Stimulated activated CD8-positive, alpha-beta memory T cell treated with anti-CD3 and anti-CD28 coated beads, Interleukin-2, amount 100 ng/mL, for 48 hours (primary cell): ENCODE measurements at regions not wholly inside any gene's neighbourhood (a gene's known extent, or its start where the extent isn't known, plus 50 kb on each side); places are given as distances from the start of the nearest gene placed in this dataset.

ENCODE experiments used
- DNase-seq, 2 donors: peaks; one replicate each; pipeline ENCODE4 v3.0.0-alpha.2; 2020; ENCODE audit warnings: low read depth in 2 of 2

DNA sequence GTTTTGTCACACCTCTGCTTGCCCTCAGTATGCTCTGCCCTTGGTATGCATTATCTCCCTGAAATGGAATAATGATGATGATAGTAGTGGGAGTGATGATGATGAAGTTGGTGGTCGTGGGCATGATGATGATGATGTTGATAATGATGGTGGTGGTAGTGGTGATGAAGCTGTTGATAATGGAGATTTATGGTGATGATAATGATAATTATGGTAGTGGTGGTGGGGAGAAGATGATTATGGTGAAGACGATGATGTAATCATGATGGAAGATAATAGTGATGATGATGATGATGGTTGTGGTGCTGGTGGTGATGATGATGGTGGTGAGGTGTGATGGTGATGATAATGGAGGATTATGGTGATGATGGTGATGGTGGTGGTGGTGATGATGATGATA lies 390.1 kb upstream of the EEF2KMT start:
- no peak for DNase-seq

DNA sequence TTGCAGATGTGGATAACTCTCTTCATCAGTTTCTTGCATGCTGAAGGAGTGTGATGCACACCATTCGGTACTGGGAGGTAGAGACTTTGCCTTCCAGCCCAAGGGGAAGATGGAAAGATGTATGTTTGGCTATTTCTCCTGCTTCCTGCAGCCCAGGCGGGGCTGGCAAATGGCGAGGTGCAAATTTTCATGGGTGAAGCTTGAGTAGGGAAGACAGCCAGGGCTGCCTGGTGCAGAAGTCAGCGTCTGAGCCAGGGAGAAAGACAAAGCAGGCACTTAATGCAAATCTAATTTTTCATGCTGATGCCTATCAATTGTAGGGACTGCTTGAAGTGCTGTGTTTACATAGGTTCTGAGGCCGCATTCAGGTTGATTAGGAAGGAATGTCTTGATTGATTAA lies 384.7 kb upstream of the EEF2KMT start:
- no peak for DNase-seq

DNA sequence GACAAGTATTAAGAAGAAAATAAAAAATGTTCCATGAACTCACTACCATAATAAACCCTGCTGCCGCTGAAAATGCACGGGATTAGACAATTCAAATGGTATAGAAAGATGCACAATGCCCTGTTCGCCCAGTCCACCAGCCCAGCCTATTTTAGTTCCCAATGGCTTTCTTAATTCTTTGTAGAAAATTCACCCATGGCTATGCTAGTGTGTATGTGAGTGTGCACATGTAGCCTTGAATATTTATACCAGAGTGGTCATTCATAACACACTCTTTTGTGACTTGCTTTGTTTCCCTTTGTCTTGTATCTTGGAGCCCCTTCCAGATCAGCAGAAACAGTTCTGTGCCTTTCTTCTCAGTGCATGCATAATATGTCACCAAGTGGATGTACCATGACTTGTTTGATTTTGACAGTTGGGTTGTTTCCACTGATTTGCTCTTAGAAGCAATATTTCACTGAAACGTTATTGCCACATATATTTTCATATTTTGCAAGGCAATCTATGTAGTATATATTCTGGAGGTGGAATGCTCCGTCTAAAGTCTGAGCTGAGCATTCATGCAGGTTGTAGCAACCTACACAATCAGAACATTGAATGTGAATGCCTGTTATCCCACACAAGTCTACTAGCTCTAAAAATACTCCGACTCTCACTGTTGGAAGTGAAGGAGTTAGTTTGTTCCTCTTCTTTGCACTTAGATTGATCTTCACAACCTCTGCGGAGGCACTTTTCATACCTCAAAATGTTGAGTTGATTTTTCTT lies 383.0 kb upstream of the EEF2KMT start:
- no peak for DNase-seq

DNA sequence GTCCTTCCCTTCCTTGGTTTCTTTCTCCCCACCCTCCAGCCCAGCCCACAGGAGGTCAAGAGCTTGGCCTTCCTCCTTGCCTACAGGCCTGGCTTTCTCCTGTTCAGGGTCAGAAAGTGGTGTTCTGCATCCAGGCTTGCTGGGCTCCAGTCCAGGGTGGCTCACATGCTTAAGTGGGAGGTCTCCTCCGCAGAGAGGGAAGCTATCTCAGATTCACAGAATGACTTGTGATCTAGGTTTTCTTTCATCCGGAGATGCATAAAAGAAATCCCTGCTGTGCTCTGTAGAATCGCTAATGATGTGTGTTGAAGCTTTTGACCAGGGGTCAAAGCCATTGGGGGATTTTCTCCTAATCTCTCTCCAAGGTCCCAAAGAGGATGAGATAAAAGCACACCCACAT lies 382.3 kb upstream of the EEF2KMT start:
- DNase-seq, result no peak

DNA sequence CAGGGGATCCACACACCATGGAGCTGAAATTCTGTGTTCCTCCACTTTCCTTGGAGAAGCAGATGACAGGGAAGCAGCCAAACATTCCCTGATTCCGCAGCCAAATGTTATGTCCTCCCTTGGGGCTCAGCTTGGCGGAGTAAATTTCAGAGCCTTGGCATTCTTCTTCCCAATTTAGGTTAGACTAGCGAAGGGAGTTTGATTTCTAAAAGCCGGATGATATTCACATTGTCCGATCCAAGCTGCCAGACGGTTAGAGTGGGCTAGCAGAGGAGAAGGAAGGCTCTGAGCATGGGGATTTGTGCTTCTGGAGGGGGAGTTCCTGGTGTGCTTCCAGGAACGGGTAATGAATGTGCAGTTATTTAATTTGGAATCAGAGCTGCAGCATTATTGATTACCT lies 380.4 kb upstream of the EEF2KMT start:
- no peak for DNase-seq

DNA sequence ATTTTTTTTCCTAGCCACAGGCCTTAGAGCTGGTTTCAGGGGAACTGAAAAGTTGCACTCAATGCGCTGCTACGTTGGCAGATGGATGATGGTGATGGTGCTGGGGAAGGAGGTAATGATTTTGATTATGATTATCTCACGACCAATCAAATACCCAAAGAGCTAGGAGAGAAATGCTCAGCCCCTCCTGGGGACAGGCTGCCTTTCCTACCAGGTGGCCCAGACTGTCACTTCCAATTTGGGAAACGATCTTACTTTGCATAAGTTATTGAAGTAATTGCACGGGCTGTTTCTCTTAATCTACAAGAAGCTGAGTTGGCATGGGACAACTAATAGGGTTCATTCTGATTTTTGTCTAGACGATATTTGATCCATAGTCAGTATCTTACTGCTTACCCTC lies 379.7 kb upstream of the EEF2KMT start:
- no peak for DNase-seq

DNA sequence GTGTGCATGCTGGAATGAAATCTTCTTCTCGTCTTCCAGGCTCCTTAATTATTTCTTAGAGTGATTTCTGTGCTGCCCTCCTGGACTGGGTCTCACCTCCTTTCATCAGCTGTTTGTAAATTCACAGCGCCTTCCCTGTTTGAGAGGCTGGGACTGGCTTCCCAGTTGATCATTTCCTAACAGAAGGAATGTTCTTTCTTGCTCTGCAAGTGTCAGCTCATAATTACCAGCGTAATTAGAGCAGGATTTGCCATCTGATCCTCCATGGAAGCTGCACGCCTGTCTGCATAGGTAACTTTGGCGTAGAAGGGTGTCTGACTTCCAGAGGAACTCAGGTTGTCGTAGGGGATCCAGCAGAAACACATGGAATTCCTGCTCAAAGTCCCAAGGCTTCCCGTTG lies 375.0 kb upstream of the EEF2KMT start:
- no peak for DNase-seq

DNA sequence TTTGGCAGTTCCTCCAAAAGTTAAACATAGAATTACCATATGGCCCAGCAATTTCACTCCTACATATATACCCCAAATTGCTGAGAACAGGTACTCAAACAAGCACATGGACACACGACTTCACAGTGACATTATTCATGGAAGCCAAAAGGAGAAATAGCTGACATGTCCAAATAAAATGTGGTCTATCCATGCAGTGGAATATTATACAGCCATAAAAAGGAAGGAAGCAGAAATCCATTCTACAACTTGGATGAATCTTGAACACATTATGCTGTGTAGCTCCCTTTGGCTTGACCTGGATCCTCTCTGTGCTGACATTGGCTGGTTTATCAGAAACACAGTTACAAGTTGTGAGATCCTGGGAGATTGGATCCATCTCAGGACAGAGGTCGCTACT lies 370.9 kb upstream of the EEF2KMT start:
- DNase-seq, result no peak

DNA sequence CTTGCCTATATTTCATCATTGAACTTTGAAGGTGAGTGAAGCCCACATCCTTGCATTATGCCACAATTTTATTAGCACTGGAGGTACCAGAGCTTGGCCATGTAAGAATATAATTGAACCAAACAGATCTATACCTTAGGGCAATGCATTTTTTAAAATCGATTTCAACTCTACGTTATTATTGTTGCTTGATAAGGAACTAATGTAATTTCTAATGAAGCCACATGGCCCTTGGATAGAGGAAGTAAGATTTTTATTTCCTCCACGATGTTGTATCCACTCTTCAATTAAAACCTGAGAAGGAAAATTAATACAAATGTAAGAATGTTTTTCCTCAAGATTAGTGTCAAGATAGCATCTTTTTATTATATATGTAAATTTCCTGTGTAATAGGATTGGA lies 370.0 kb upstream of the EEF2KMT start:
- no peak for DNase-seq

DNA sequence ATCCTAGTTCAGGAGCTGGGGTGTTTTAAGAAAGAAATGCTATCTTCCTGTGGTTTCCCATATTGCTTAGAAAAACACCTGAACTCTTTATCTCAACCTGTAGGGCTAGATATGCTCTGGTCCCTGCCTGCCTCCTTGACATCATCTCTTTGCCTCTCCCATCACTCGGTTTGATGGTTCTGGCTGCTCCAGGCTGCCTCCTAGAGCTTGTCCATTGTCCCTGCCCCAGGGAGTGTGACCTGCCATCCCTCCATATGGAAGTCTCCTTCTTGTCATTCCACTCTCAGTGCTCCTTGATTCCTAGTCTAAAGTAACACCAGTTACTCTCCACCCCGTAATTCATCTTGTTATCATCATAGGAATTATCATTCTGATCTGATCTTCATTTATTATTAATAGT lies 369.0 kb upstream of the EEF2KMT start:
- no peak for DNase-seq

DNA sequence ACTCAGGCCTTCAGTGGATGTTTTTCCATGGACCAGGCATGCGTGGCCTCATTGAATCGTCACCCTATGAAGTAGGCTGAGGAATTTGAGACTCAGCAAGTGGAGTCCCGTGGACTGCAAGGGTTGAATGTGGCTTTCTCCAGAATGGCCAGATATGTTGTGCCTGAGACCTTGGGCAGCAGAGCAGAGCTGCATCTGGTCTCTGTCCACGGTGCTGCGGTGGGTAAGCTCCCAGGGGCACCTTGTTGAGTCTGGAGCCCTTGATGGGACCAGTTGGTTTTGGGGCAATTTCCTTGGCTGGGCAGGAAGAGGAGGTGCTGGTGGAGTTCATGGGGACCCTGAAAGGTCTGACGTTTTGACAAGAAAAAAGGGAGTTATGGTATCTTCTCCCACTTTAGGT lies 368.1 kb upstream of the EEF2KMT start:
- no peak for DNase-seq

DNA sequence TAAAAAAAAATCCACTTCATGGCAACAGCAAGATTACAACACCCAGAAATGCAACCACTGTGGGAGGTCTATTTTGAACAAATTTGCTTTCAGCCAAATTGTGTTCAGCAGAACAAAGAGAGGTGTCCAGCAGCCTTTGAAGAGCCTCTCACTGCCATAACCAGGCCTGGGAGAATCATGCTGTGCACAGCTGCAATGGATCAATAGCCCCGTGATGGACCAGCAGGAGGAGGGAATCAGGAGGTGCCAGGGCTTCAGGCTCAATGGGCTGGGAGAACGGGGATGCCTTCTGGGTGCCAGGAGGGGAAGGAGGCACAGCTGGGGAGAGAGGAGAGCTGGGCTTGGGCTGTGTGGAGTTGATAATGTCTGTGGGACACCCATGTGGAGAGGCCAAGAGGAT lies 366.2 kb upstream of the EEF2KMT start:
- no peak for DNase-seq

DNA sequence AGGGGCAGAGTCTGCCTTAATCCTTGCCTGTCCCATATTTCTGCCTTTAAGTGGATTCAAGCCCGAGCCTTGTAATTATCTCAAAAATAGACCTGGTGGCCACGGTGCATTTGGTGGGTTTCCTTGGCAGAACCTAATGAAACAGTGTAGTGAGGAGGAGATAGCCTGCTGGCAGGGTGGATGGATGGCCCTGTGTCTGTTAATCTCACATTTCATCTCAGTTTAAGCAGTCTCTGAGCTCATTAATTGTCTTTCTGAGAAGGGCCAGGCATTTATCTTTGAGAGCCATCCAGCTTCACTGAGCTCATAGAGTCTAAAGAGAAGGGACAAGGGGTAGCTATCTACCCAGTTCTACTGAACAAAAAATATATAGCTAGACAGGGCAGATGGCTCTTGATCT lies 364.0 kb upstream of the EEF2KMT start:
- no peak for DNase-seq

DNA sequence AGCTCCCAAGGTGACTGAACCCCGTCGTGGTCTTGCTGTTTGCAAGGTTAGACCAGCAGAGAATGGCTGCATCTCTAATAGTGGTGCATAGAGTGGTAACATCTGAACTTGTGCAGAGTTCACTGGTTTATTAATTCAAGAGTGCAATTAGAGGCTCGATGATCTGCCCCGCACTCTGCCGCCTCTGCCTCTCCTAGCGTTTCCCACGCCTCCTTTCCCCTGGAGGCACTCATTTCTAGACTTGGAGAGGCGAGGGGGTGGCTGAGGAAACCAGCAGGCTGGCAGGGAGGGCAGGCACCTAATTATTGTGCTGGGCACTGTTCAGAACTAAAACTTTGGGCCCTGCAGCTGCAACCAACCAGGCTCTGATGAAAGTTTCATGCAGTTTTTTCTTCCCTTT lies 363.5 kb upstream of the EEF2KMT start:
- DNase-seq, result no peak

DNA sequence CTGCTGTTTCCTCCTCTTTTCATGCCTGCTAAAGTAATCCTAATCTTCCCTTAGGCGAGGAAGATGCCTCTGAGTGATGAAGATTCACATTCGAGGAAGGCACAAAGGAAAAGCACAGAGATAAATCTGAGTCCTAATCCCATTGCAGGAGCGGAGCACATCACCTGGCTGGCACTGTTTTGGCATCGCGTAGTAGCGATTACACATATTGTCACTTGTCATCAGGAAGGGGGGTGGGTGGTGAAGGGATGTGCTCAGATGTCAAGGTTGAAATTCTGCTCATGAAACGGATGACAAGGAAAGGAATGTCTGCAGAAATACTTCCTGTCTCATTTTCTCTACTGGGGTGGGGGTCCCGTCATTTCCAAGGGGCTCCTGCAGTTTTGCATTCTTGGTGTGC lies 363.1 kb upstream of the EEF2KMT start:
- DNase-seq, result no peak

DNA sequence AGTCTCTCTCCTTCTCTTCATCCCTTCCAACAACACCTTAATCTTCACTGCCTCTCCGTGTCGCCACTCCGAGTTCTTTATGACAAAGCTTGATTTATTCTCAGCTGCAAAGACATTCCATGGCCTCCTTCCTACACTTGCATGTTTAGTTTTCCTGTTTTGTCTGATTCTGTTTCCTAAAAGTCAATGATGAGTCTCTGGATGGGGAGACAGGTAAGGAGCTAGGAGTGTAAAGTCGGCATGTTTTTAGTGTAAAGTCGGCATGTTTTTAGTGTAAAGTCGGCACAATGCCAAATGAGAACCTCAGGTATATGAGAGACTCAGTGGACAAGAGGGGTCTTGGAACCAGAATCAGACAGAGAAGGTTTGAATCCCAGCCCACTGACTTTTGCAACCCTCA lies 362.3 kb upstream of the EEF2KMT start:
- DNase-seq, result no peak

DNA sequence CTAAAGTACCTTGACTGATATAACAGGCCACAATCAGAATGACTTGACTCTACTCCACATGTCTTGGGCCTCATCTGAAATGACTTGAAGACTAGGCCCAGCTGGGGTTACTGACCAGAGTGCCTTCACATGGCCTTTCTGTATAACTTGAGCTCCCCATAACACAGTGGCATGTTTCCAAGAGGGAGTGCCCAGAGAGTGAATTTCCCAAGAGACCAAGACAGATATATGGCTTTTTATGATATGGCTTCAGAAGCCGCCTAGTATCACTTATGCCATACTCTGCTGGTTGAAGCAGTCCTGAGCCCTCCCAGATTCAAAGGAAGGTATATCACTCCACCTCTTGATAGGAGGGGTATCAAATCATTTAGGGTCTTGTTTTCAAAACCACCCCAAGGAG lies 357.5 kb upstream of the EEF2KMT start:
- DNase-seq, result no peak

DNA sequence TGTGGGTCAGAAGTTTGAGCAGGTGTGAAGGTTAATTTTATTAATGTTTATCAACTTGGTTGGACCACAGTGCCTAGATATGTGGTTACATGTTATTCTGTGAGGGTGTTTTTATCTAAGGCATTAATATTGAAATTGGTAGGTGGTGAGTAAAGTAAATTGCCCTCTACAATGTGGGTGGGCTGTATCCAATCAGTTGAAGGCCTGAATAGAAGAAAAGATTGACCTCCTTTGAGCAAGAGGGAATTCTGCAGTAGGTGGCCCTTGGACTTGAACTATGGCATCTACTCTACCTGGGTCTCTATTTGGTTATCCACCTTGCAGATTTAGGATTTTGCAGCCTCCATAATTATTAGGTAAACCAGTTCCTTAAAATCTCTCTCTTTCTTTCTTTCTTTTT lies 356.8 kb upstream of the EEF2KMT start:
- no peak for DNase-seq

DNA sequence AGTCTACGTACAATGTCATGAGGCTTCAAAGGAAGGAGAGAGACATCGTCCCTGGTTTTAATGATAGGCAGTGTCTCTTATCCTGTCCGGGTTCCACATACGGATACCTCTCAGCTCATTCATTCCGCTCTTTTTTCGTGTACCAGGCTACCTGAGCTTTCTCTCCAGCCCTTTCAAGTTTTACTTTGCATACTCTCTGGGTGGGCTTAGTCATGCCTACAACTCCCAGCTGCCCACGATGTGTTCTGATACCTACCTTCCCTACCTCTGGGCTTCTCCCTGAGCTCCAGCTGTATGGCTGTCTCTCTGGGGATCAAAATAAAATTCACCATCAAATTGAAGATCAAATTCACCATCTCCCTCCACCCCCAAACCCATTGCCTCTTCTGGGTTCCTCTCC lies 354.0 kb upstream of the EEF2KMT start:
- DNase-seq, result no peak

DNA sequence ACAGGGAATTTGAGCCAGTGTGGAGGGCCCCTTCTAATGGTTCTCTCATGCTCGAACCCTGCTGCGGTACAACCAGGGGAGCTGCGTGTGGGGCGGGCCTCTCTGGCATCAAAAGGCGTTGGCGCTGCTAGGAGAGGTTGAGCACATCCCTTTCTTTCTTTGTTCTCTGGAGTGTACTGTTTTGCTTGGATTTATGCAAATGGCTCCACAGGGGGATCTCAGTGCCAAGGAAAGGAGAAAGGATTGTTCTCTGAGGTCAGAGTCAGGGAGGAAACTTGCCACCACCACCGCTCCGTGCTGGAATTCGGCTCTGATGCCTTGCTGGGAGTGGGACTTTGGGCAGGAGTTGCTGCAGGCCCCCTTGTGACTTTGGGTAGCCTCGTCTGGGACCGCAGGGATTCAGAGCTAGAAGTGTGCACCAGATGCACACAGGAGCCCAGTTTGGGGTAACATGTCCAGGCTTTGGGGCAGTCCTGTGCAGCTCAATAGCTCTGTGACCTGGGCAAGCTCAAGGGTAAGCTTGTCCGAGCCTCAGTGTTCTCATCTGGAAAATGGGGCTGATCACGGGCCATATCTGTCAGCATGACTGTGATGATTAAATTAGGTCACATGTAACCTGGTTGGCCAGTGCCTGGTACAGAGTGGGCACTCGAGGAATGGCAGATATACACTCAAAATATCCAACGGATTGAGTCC lies 353.0 kb upstream of the EEF2KMT start:
- DNase-seq, result no peak

DNA sequence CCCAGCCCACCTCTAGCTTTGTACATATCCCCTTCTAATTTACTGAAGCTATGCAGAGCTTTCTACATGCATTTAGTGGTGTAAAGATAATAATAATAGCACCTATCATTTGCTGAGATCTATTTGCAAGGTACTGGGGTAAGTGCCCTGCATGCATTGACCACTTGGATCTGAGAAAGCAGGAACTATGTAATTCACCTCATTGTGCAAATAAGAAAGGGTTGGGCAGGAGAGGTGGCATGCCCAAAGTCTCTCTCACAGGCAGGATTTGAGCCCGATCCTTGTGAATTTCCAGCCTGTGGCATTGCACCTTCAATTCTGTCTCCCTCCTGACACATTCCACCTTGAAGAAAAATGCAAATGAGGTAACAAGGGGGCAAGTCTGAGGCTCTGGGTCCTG lies 352.3 kb upstream of the EEF2KMT start:
- no peak for DNase-seq

DNA sequence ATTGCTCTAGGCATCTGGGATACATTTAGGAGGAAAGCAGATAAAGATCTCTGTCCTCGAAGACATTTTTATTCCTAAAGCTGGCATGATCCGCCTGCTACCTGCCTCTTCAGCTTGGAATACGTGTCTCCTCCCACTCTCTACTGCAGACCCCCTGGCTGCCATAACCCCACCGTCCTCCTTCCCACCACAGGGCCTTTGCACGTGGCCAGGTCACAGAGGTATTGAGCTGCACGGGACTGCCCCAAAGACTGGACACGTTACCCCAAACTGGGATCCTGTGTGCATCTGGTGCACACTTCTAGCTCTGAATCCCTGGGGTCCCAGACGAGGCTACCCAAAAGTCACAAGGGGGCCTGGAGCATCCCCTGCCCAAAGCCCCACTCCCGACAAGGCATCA lies 351.2 kb upstream of the EEF2KMT start:
- no peak for DNase-seq

DNA sequence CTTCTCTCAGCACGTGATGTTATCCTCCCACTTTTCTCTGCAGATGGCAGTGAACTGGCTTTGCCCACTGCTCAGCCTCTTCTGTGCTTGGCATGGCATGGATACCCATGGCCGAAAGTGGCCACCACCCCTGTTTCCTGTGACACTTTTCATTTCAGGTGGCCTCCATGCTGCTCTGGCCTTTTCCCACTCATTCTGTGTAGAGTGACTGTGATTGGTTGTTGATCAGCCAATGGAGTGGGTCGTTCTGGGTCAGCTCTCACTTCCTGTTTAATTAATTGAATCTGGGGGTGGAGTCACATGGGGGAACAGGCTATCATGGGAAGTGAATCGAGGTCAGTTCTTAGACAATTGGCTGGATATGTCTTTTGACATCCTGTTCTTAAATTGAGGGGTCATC lies 350.1 kb upstream of the EEF2KMT start:
- no peak for DNase-seq
